Loucy (cell line): ENCODE measurements at regions not wholly inside any gene's neighbourhood (a gene's known extent, or its start where the extent isn't known, plus 50 kb on each side); places are given as distances from the start of the nearest gene placed in this dataset.

ENCODE experiments used
- H2AFZ ChIP-seq: fragments of 200-600 bp; sonication (generic); 2 replicates; pipeline ENCODE4 v1.6.0; 2016; ENCODE audit warnings: antibody characterized with exemption, mild to moderate bottlenecking, low read length, moderate library complexity
- H3F3A ChIP-seq: fragments of 200-600 bp; 2 replicates; pipeline ENCODE4 v1.6.0; 2016; ENCODE audit warnings: antibody characterized with exemption, low read depth, mild to moderate bottlenecking
- H3K27me3 ChIP-seq: fragments of 200-600 bp; sonication (generic); 2 replicates; pipeline ENCODE4 v1.6.1; 2014; ENCODE audit warnings: low read length, mild to moderate bottlenecking; ENCODE audit not compliant: insufficient read depth, poor library complexity, severe bottlenecking
- H3K36me3 ChIP-seq: fragments of 200-600 bp; sonication (generic); 2 replicates; pipeline ENCODE4 v1.6.1; 2016; ENCODE audit warnings: low read length; ENCODE audit not compliant: insufficient read depth
- H3K4me1 ChIP-seq: fragments of 200-600 bp; sonication (generic); 2 replicates; pipeline ENCODE4 v1.5.1; 2014; ENCODE audit warnings: low read length, mild to moderate bottlenecking; ENCODE audit not compliant: insufficient read depth, poor library complexity, severe bottlenecking
- H3K4me2 ChIP-seq: fragments of 200-600 bp; sonication (generic); 2 replicates; pipeline ENCODE4 v1.6.0; 2014; ENCODE audit warnings: antibody characterized with exemption, low read length, low read depth, mild to moderate bottlenecking; ENCODE audit not compliant: poor library complexity, severe bottlenecking
- H3K4me3 ChIP-seq: fragments of 200-600 bp; sonication (generic); 2 replicates; pipeline ENCODE4 v1.5.1; 2014; ENCODE audit warnings: low read length, mild to moderate bottlenecking, mixed read lengths; ENCODE audit not compliant: poor library complexity, severe bottlenecking
- H3K79me2 ChIP-seq: fragments of 200-600 bp; sonication (generic); 2 replicates; pipeline ENCODE4 v1.6.1; 2014; ENCODE audit warnings: low read length; ENCODE audit not compliant: insufficient read depth
- H3K9ac ChIP-seq: fragments of 200-600 bp; sonication (generic); 2 replicates; pipeline ENCODE4 v1.6.0; 2014; ENCODE audit warnings: mild to moderate bottlenecking, low read depth, low read length, moderate library complexity; ENCODE audit not compliant: poor library complexity, severe bottlenecking
- H3K9me2 ChIP-seq: fragments of 200-600 bp; sonication (generic); replicated peaks from 2 replicates; pipeline ENCODE4 v1.6.1; 2016; ENCODE audit warnings: low read depth, low read length, mixed read lengths
- H3K9me3 ChIP-seq: fragments of 200-600 bp; sonication (generic); 2 replicates; pipeline ENCODE4 v1.6.1; 2014; ENCODE audit warnings: mild to moderate bottlenecking, antibody characterized with exemption, low read length, low read depth; ENCODE audit not compliant: insufficient read depth
- H4K20me1 ChIP-seq: fragments of 200-600 bp; sonication (generic); 2 replicates; pipeline ENCODE4 v1.6.0; 2014; ENCODE audit warnings: antibody characterized with exemption, low read length, mild to moderate bottlenecking; ENCODE audit not compliant: insufficient read depth, poor library complexity, severe bottlenecking
- CTCF ChIP-seq: fragments of 200-600 bp; sonication (generic); conservative IDR thresholded peaks from 2 replicates; pipeline ENCODE4 v1.5.1; 2014; ENCODE audit warnings: mild to moderate bottlenecking, antibody characterized with exemption, low read length
- EZH2phosphoT487 ChIP-seq: fragments of 200-600 bp; IDR thresholded peaks from 2 replicates; pipeline ENCODE4 v1.6.1; 2018; ENCODE audit warnings: antibody characterized with exemption, mild to moderate bottlenecking, moderate library complexity, borderline replicate concordance

- H3K9ac ChIP-seq = no peak overlapping the region
These were observed 92.7 kb downstream of the PJA1 start for GRCh38 chrX:69072486-69073006.

DNA sequence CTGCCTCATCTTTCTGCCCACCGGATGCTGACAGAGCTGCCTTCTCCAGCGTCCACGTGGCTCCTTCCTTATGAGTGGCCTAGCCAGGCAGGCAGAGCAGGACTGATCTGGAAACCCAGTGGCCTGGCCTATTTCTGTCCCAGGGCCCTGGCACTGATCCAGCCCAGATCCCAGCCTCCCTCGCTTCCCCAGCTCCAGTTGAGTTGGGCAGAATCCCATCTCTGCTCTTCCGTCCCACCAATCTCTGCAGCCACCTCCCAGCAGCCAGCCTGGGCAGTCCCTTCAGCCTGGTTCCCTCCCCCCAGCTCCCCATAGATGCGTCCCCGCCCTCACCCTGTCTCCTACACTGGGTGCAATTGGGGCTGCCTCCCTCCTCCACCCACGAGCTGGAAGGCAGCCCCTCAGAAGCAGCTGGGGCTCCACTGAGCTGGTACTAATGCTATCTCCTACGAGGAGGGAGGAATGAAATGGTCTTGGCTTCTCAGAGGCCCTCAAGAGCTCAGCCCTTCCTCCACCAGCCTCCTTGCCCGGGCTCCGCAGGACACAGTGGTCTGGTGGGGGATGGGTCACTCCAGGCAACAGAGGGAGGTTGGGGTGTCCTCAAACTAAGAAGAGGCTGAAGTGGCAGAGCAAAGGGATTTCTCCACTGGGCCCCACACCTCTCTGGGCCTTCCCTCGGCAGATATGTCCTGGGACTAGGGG lies 94.2 kb downstream of the PJA1 start:
- H3K27me3 ChIP-seq = no peaks in the 10 kb centered on the region
- no peaks in the 10 kb centered on the region for H3K9me2 ChIP-seq
- no peaks in the 10 kb centered on the region for H3K79me2 ChIP-seq
- no peak for TF ChIP-seq EZH2phosphoT487
- no peak for TF ChIP-seq CTCF
- no peak overlapping the region for H3K9ac ChIP-seq
- H2AFZ ChIP-seq = no peak overlapping the region
- no peak overlapping the region for H3K4me3 ChIP-seq
- H3F3A ChIP-seq = no peaks in the 10 kb centered on the region
- no peaks in the 10 kb centered on the region for H3K9me3 ChIP-seq
- H3K4me2 ChIP-seq = no peak overlapping the region
- no peaks in the 10 kb centered on the region for H3K36me3 ChIP-seq
- H4K20me1 ChIP-seq = no peaks in the 10 kb centered on the region
- H3K4me1 ChIP-seq = no peaks in the 10 kb centered on the region

More at GRCh38 chrX:69072486-69073006, 92.7 kb downstream of the PJA1 start:
- no peak overlapping the region for H2AFZ ChIP-seq
- H3K4me3 ChIP-seq = no peak overlapping the region
- no peak for TF ChIP-seq CTCF
- TF ChIP-seq EZH2phosphoT487 = no peak
- no peaks in the 10 kb centered on the region for H3K36me3 ChIP-seq
- H3K79me2 ChIP-seq = no peaks in the 10 kb centered on the region
- H3K27me3 ChIP-seq = no peaks in the 10 kb centered on the region
- H4K20me1 ChIP-seq = no peaks in the 10 kb centered on the region
- H3K9me3 ChIP-seq = no peaks in the 10 kb centered on the region
- H3K4me1 ChIP-seq = no peaks in the 10 kb centered on the region
- no peak overlapping the region for H3K4me2 ChIP-seq
- no peaks in the 10 kb centered on the region for H3F3A ChIP-seq
- H3K9me2 ChIP-seq = no peaks in the 10 kb centered on the region

GRCh38 chrX:69069876-69070275 lies 95.4 kb downstream of the PJA1 start:
- Histone ChIP-seq H3K4me3 (no peak overlapping the region), H3K9me2 (no peaks in the 10 kb centered on the region), H4K20me1 (no peaks in the 10 kb centered on the region), H3K79me2 (no peaks in the 10 kb centered on the region), H2AFZ (no peak overlapping the region), H3K27me3 (no peaks in the 10 kb centered on the region), H3K36me3 (no peaks in the 10 kb centered on the region), H3K9ac (no peak overlapping the region), H3K4me1 (no peaks in the 10 kb centered on the region), H3F3A (no peaks in the 10 kb centered on the region), H3K4me2 (no peak overlapping the region), H3K9me3 (no peaks in the 10 kb centered on the region)
- TF ChIP-seq EZH2phosphoT487 = no peak
- TF ChIP-seq CTCF = no peak
